T-helper 2 cell (primary cell): ENCODE measurements at regions not wholly inside any gene's neighbourhood (a gene's known extent, or its start where the extent isn't known, plus 50 kb on each side); places are given as distances from the start of the nearest gene placed in this dataset.
A peak's percentile ranks its signal among the peaks of the same experiment; 100 is the strongest.
"Not testable (repeated sequence)": the region's sequence is repeated elsewhere in the genome, so short reads cannot be mapped to it uniquely, and the experiment has no call there.

Experiments used
- DNase-seq, 5 experiments: peaks; one replicate each; pipeline versions ENCODE4 v3.0.0 to v3.0.0-alpha.2; 2012 to 2022

GRCh38 chr2:8495189-8495989 is 186.5 kb upstream of the ID2 start:
- DNase-seq, result no peak

- DNase-seq, result no peak
Measured at GRCh38 chr2:8496079-8496478, 185.8 kb upstream of the ID2 start.

- no peak for DNase-seq
Measured at GRCh38 chr2:8496617-8497016, 185.2 kb upstream of the ID2 start.

DNA sequence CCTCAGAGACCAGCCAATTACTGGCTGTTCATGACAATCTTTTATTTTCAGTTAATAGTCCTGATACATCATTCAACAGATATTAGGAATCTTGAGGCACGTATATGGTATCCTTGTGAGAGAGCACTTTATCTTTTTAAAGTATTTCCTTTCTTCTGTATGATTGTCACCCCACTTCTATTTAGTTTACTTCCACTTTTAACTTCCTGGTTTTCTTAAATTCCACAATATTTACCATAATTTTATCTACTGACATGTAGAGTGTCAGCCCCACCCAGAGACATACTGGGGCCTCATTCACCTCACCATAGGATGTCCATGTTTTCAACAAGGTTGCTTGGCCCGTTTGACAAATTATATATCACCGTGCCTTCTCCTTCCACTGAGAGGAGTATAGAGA is 182.9 kb upstream of the ID2 start:
- DNase-seq, result no peak

DNA sequence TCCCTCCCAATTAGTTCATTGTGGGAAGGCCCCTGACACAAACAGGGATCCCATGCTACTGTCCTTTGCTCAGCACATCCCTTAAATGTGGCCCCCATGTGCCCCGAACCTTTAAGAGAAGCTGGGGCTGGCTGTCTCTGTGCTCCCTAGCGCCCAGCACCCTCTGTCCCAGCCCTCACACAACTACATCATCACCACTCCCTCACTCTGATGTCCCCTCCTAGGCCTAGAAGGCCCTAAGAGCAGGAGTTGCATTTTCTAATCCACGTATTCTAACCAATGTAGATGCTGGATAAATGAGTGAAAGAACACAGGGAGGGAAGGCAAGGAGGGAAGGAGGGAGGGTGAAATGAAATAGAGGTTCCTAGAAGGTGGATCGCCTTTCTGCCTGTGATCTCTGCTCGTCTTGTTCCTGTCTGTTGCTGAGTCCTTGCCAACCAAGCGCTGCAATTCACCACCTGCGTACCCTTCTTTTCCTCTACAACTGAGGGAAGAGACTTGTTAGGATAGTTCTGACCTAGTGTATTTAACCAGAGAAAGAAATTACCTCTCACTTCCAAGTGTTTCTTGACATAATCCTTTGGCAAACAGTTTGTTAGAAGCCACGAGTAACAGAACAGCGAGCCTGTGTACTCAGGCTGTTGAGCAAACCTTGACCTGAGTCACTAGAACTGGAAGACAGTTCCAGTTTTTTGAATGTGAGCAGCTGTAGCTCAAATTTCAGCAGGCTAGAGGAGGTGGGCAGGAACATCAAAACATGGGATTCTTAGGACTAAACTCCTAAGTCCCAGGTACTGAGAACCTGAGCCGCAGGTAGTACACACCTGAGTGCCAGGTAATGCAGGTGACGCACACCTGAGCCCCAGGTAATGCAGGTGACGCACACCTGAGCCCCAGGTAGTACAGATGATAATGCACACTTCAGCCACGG is 181.5 kb upstream of the ID2 start:
- DNase-seq, result no peak

- DNase-seq, result no peak
Measured at GRCh38 chr2:8501061-8501720, 180.7 kb upstream of the ID2 start.

- no peak for DNase-seq
Measured at GRCh38 chr2:8502316-8502715, 179.5 kb upstream of the ID2 start.

- DNase-seq, result no peak
Measured at GRCh38 chr2:8505311-8505920, 176.4 kb upstream of the ID2 start.

GRCh38 chr2:8506746-8507145 is 175.1 kb upstream of the ID2 start:
- DNase-seq, result no peak

DNA sequence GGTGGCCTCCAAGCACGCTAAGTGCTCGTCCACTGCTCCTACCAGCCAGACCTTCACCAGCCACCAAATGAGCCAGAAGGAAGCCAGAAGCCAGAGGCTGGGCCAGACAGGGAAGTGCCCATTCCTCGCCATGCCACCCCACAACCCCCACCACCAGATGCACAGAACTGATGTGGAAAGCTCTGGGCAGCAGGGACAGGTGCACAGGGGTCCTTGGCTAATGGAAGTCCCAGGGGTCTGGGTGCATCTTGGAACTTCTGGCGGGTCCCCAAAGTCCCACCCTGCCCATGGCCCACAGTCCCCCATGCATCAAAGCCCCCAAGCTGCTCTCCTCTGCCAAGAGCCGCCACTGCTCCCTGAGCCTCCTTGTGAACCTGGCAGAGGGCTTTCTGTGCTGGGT is 173.1 kb upstream of the ID2 start:
- DNase-seq, result no peak

- DNase-seq, result no peak
Measured at GRCh38 chr2:8509621-8510020, 172.2 kb upstream of the ID2 start.

DNA sequence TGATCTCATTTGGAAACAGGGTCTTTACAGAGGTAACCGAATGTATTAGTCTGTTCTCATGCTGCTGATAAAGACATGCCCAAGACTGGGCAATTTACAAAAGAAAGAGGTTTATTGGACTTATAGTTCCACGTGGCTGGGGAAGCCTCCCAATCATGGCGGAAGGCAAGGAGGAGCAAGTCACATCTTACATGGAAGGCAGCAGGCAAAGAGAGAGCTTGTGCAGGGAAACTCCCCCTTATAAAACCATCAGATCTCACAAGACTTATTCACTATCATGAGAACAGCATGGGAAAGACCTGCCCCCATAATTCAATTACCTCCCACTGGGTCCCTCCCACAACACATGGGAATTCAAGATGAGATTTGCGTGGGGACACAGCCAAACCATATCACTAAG is 171.8 kb upstream of the ID2 start:
- not testable (repeated sequence) for DNase-seq

DNA sequence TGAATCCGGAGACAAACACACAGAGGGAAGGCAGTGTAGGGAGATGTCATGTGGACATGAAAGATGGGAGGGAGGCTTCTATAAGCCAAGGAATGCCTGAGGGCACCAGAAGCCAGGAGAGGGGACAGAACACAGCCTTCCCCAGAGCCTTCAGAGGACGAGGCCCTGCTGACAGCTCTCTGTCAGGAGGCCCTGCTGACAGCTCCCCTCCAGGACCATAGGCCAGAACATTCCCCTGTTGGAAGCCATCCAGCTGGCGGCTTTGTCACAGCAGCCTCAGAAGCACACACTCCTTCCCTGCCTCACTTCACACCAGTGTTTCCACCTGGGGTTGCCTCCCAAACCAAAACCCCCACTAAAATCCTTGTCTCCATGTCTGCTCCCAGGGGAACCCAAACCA is 171.3 kb upstream of the ID2 start:
- DNase-seq, result no peak

- DNase-seq, result peak in 1 of 5 experiments; percentile 21
Measured at GRCh38 chr2:8511868-8512612, 169.8 kb upstream of the ID2 start.

- DNase-seq, result no peak
Measured at GRCh38 chr2:8513601-8514273, 168.1 kb upstream of the ID2 start.

DNA sequence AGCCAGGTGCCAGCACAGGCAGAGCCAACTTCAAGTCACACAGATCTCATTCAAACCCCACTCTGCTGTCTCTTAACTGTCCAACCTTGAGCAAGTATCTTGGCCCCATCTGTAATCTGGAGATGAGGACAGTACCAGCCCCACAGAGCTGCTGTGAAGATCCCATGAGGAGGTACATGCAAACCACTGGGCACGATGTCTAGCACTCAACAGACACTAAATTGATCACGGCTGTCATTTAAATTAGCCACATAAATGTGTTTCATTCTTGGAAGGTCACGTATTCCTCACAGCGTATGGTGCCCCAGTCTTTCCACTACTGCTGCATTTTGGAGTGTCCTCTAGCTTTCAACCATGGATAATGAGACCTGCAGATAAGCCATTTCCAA is 167.6 kb upstream of the ID2 start:
- DNase-seq, result peak in 1 of 5 experiments; percentile 18

GRCh38 chr2:8514796-8515758 is 166.8 kb upstream of the ID2 start:
- peak in 4 of 5 experiments; percentile 40 to 90 (median 64) for DNase-seq

DNA sequence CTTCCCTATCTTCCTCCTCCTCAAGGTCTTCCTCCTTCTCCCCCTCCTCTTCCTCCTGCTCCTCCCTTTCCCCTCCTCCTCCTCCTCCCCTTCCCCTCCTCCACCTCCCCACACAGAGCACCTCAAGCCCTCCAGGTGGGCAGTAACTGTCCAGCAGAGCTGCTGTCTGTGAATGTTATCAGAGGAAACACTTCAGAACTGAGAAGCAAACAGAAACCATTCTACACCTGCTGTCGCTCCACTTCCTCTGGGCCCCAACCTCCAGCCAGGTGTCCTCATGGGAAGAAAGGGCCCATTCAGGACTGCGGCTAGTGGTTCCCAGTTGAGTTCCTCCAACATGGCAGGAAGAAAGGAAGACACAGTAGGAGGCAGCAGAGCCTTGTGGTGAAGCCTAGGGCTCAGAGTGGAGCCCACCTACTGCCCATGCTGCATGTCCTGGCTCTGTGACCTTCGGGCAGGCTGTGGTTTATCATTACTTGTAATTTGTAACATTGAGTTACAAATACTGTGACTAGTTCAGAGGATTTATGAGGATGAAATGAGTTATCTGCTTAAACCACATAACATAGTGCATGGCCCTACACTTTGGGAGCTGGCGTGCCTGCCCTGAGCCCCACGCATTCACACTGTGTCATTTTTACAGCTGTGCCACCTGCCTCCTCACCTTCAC is 165.9 kb upstream of the ID2 start:
- DNase-seq, result peak in 1 of 5 experiments; percentile 61

- no peak for DNase-seq
Measured at GRCh38 chr2:8517850-8518498, 163.9 kb upstream of the ID2 start.
